ENCODE measurements at regions not wholly inside any gene's neighbourhood (a gene's known extent, or its start where the extent isn't known, plus 50 kb on each side); places are given as distances from the start of the nearest gene placed in this dataset.

GRCh38 chr2:167851876-167852275, 395.5 kb downstream of the STK39 start:
- no peak for TF ChIP-seq POLR2A (IDR thresholded peaks at IDR 0.05)
- no peak for TF ChIP-seq CTCF (IDR thresholded peaks at IDR 0.05 in 8 of 11, conservative IDR thresholded peaks at IDR 0.05 in 3 of 11)
